Stimulated activated CD4-positive, alpha-beta T cell treated with anti-CD3 and anti-CD28 coated beads, TNF-alpha, amount 100 ng/mL, for 24 hours (primary cell): ENCODE measurements at regions not wholly inside any gene's neighbourhood (a gene's known extent, or its start where the extent isn't known, plus 50 kb on each side); places are given as distances from the start of the nearest gene placed in this dataset.
"Not testable (repeated sequence)": the region's sequence is repeated elsewhere in the genome, so short reads cannot be mapped to it uniquely, and the experiment has no call there.

Experiments
- DNase-seq, 3 experiments: peaks; one replicate each; pipeline ENCODE4 v3.0.0-alpha.2; 2020; ENCODE audit warnings: low read depth in 3 of 3

DNA sequence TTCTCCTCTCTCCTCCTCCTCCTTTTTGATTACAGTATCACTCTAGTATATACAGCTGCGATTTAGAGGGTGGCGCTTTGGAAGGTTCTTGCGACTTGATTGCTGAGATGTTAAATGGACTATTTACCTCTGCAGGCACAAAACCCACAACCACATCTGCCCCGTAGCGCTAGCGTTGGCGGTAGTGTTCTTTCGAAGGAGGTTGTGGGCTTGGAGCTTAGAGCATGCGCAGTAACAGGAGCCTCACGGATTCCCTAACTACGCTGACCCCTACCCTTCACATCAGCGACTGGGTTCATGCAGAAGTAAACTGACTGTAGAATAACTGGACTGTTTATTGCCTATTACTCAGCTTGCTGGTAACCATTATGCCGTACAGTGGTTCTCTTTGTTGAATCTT is 58.0 kb downstream of the CGGBP1 start:
- DNase-seq, result peak in 1 of 3 experiments; percentile 3

- DNase-seq, result no peak
Observed at GRCh38 chr3:87997966-87998365, 60.8 kb downstream of the CGGBP1 start.

DNA sequence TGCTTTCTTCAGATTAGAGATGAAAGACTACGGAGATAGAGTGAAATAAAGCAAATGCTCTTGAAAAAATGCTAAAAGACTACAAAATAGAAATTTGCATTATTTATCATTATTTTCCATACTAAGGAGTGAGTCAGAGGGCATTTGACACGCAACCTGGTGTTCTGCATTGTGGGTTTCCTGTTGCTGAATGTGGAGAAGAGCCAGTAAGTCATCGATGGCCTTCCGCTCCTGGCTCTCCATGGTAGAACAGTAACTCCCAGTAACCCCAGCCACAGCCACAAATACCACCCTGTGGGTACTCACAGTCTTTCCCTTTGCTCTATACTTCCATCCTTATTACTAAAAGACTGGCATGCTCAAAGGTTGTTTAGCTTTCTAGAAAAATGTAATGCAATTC is 61.5 kb downstream of the CGGBP1 start:
- DNase-seq, result peak in 2 of 3 experiments; percentile 5 to 47

DNA sequence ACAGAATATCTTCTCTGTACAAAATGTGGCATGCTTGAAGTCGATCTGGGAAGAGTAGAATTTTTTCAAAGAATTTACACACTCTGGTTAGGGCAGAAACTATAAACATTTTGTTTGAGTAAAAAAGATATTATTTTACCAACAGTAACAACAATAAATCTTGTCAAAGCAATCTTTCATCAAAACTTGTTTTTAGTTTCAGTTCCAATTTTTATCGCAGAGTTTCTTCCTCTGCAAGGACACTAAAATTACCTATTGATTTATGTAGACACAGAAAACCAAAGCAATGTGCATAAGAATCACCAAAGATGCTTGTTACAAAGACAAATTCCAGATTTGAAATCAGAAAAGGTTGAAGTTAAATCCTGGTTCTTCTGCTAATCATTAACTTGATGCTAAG is 61.9 kb downstream of the CGGBP1 start:
- no peak for DNase-seq

DNA sequence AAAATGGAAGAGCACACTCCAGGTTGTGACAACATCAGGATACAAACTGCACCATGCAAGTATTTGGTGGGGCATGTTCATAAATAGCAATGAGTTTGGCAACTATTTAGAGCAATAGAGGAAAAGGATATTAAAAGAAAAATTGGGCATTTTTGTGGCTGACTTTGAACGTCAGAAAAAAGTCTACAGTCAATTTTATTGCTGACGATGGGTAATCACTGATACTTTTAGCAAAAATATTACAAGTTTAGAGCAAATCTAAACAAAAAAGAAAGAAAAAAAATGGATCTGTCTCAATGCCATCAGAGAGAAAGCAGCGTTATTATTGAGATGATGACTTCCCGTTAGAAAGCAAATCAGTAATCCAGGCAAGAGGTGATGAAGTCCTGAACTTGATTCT is 65.2 kb downstream of the CGGBP1 start:
- no peak for DNase-seq

DNA sequence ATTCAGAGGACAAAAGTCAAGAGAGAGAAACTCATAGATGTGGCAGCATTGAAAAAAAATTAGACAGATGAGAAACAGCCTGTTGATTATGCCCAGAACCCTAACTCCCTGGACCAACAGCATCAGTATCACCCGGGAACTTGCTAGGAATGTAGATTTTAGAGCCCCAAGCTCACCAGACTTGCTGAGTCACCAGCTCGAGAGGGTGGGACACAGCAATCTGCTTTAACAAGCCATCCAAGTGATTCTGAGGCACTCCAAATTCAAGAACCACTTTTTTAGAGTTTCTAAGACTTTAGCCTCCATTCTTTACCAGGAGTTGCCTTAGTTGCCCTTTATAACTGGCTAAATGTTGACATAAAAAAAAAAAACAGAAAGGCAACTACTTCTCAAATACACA is 70.9 kb downstream of the CGGBP1 start:
- no peak for DNase-seq

DNA sequence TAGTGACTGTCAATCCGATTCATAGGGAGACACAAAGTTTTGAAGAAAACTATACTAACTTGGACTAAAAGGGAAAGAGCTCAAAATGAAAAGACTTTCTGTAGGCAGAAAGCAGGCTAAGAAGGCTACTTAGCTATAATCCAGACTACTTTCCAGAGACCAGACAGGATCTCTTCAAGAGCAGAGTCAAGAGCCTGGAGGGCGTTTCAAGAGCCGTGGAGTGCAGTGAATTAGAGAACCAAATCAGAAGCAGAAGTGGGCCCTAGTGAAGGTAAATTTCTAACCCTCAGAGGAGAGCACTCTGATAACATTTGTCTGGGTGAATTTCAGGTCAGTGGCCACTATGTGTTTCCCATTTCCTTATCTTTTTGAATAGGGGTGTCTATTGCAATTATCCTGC is 76.4 kb downstream of the CGGBP1 start:
- no peak for DNase-seq

GRCh38 chr3:87979527-87979926 is 79.3 kb downstream of the CGGBP1 start:
- no peak for DNase-seq

DNA sequence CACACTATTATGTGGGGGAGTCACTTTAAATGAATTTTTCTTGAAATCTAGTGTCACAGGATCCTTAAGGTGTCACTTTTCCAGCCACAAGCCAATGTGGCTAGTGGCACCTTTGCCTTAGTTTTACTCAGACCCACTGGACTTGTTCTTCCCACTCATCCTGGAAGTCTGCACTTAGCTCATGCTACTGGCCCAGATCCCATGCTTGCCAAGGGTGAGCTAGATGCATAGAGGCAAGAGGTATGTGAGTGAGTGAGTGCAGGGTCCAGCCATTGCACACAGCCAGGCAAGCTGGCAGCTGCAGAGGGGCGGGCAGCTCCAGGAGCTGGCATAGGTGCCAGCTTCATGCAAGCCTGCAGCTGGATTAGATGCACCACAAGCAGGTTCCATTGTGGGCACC is 81.0 kb downstream of the CGGBP1 start:
- DNase-seq, result no peak

DNA sequence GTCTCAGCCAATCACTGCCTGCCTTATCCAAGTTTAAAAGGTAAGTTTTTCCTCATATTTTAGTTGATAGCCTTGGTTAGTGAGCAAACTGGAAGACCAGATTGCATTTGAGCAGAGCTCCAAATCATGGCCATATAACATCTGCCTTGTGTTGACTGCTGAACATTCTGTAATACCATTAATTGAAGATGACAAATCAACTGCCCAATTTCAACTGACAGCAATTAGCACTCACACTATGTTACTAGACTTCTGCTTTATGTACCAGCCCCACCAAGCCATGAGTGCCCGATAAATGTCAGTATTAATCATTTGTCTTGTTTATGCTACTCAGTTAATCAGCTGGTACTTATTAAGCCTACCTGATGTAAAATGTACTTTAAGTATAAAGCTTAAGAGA is 83.1 kb downstream of the CGGBP1 start:
- no peak for DNase-seq

GRCh38 chr3:87973906-87974305 is 84.9 kb downstream of the CGGBP1 start:
- DNase-seq, result no peak

- no peak for DNase-seq
Observed at GRCh38 chr3:87969620-87970019, 89.2 kb downstream of the CGGBP1 start.

DNA sequence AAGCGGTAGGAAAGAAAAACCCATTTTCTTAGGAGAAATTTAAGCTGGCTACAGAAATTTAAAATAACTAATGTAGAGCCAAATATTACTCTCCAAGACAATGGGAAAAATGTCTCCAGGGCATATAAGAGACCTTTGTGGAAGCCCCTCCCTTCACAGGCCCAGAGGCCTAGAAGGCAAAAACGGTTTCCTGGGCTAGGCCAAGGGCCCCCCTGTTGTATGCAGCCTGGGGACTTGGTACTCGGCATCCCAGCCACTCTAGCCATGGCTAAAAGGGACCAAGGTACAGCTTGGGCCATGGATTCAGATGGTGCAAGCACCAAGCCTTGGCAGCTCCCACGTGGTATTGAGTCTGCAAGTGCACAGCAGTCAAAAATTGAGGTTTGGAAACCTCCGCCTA is 90.1 kb downstream of the CGGBP1 start:
- DNase-seq, result no peak

DNA sequence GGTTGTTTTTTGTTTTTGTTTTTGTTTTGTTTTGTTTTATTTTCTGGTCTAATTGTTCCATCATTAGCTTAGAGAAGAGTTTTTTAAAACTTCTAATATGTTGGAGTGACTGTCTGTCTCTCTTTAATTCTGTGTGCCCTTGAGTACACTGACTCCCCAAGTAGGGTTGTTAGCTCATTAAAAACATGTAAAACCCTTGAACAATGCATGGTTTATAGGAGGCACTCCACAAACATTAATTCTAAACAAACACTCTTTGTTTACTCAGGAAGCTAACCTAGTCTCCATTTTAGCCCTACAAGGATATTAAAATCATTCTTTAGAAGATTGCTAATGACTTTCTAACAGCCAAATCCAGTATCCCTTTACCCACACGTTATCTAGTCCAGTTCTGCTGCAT is 100.5 kb downstream of the CGGBP1 start:
- no peak for DNase-seq

DNA sequence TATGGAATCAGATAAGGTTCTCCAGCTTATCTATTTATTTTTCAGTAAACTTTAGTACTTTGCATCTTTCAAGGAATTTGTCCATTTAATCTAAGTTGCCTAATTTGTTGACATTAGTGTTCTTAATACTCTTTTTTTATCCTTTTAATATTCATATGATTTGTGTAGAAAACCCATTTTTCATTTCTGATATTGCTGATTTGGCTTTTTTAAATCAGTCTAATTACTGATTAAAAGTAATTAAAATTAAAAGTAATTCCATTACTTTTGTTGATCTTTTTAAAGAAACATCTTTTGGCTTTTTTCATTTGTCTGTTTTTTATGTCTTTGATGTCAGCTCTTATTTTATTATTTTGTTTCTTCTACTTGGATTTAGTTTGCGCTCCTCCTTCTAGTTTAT is 101.2 kb downstream of the CGGBP1 start:
- DNase-seq, result no peak

DNA sequence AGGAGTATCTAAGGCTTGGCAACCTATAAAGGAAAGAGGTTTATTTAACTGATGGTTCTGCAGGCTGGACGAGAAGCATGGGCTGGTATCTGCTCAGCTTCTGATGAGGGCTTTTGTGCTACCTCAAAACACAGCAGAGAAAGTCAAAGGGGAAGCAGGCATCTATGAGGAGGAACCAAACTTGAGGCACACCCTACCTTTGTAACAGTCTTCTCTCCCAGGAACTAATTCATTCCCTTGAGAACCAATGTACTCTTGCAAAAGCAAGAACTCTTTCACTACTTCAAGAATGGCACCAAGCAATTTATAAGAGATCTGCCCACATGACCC is 109.0 kb downstream of the CGGBP1 start:
- DNase-seq, result no peak

- DNase-seq, result no peak
Observed at GRCh38 chr3:87949189-87949878, 109.5 kb downstream of the CGGBP1 start.

DNA sequence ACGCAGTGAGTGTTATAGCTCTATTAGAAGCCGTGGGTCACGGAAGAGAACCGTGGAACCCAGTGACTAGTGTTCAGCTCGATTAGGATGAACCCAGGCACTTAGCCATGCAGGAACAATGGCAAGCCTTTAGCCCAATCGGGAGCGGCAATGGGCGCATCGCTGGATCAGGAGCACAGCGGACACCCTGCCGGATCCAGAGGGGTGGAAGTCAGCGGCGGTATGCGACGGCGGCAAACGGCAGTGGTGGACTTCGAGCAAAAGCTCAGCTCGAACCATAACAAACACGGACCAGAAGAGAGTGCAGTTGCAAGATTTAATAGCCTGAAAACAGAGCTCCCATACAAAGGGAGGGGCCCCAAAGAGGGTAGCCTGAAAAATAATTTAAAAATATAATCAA is 112.8 kb downstream of the CGGBP1 start:
- DNase-seq, result not testable (repeated sequence)

DNA sequence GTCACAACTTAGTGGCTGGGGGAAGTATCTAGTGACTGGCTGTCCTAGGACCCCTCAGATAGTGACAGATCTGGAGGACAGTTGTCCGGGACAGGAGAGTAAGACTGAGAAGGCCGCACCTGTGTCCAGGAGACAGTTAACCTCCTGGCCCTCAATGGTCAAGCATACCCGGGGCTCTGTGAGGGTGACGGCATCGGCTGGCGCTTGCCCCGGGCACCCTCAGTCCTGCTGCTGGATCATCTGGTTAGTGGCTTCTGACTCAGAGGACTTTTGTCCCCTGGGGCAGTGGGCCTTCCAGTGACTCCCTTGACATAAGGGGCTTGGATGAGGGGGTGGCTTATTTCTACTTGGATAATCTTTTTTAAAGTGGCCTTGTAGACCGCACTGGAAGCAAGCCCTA is 116.5 kb downstream of the CGGBP1 start:
- not testable (repeated sequence) for DNase-seq

- DNase-seq, result no peak
Observed at GRCh38 chr3:87924485-87924884, 134.3 kb downstream of the CGGBP1 start.

DNA sequence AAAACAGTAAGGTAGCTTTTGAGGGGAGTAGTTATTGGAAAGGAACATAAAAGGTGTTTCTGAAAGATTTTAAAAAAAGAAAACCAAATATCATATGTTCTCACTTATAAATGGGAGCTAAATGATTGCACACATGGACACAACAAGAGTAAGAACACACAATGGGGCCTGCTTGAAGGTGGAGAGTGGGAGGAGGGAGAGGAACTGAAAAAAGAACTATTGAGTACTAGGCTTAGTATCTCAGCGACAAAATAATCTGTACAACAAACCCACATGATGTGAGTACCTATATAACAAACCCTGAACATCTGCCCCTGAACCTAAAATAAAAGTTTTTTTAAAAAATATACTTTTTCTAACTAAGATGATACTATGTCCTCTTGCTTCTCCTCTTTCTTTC is 138.3 kb downstream of the CGGBP1 start:
- no peak for DNase-seq

GRCh38 chr3:87901141-87901540 is 157.7 kb downstream of the CGGBP1 start:
- DNase-seq, result no peak

- no peak for DNase-seq
Observed at GRCh38 chr3:87900061-87900460, 158.7 kb downstream of the CGGBP1 start.

DNA sequence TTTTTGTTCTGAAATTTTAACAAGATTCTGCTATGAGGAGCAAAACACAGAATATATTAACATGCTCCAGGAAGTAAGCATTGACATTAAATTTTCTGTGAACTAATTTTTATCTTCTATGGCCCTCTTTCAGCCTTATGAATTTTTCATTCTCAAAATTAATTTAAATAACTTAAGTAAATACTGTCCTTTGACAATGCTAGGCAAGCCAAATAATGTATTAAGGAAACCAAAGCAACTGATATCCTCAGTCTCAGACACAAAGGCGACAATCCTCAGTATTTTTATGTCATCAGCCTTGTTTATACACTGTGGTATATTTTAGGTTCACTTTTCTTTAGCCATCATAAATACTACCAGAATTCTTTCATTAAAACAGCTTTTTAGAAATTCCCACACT is 159.8 kb downstream of the CGGBP1 start:
- DNase-seq, result no peak
